WTC11 (cell line): ENCODE measurements at regions not wholly inside any gene's neighbourhood (a gene's known extent, or its start where the extent isn't known, plus 50 kb on each side); places are given as distances from the start of the nearest gene placed in this dataset.

Experiments used
- ATAC-seq: fragments of 200-7000 bp; cut with Tn5 transposase; 2 replicates; pipeline ENCODE4 v1.10.0; 2021; ENCODE audit warnings: mild to moderate bottlenecking, moderate library complexity
- CTCF ChIA-PET: fragments of 300-600 bp; sonication (Branson Sonifier 250); formaldehyde crosslinking; loops from one replicate; lab custom pipeline; 2021; ENCODE audit warnings: antibody characterized with exemption; lab: Charles Lee
- POLR2A ChIA-PET: fragments of 350-600 bp; sonication (Branson Sonifier 250); formaldehyde crosslinking; loops from one replicate; lab custom pipeline; 2021; ENCODE audit warnings: antibody characterized with exemption; lab: Charles Lee
- DNase-seq: peaks from one replicate; pipeline ENCODE4 v3.0.0; 2021; ENCODE audit warnings: low spot score
- H3K27ac Mint-ChIP-seq: 2 replicates; pipeline ENCODE4 v1.8.0; 2021; ENCODE audit warnings: mixed read lengths
- H3K27me3 Mint-ChIP-seq: 2 replicates; pipeline ENCODE4 v1.8.0; 2021; ENCODE audit warnings: low read depth, mild to moderate bottlenecking, moderate library complexity, mixed read lengths
- H3K36me3 Mint-ChIP-seq: 2 replicates; pipeline ENCODE4 v1.8.0; 2021; ENCODE audit warnings: mixed read lengths
- H3K4me1 Mint-ChIP-seq: 2 replicates; pipeline ENCODE4 v1.8.0; 2022; ENCODE audit warnings: mixed read lengths
- H3K4me3 Mint-ChIP-seq: 2 replicates; pipeline ENCODE4 v1.8.0; 2021; ENCODE audit warnings: mild to moderate bottlenecking, moderate library complexity, mixed read lengths
- H3K9me3 Mint-ChIP-seq: 2 replicates; pipeline ENCODE4 v1.8.0; 2021; ENCODE audit warnings: mixed read lengths
- ATF1 ChIP-seq: sonication (generic); formaldehyde crosslinking; IDR thresholded peaks from 2 replicates; pipeline ENCODE4 v1.8.1; 2023; ENCODE audit warnings: mild to moderate bottlenecking, moderate library complexity, missing genetic modification reagents
- E2F4 ChIP-seq: sonication (generic); formaldehyde crosslinking; IDR thresholded peaks from 2 replicates; pipeline ENCODE4 v1.8.1; 2022; ENCODE audit warnings: low read depth, mild to moderate bottlenecking, moderate library complexity, missing genetic modification reagents, borderline replicate concordance
- FOXP1 ChIP-seq: sonication (generic); formaldehyde crosslinking; IDR thresholded peaks from 2 replicates; pipeline ENCODE4 v1.8.0; 2022; ENCODE audit warnings: missing genetic modification reagents, mild to moderate bottlenecking, moderate library complexity, borderline replicate concordance
- GABPB1 ChIP-seq: sonication (generic); formaldehyde crosslinking; IDR thresholded peaks from 2 replicates; pipeline ENCODE4 v1.8.1; 2023; ENCODE audit warnings: mild to moderate bottlenecking, missing genetic modification reagents
- GTF2I ChIP-seq: fragments of 250-450 bp; sonication (Bioruptor Pico); conservative IDR thresholded peaks from 2 replicates; pipeline ENCODE4 v1.4.0; 2021; ENCODE audit warnings: mild to moderate bottlenecking
- IRF1 ChIP-seq: sonication (generic); formaldehyde crosslinking; IDR thresholded peaks from 2 replicates; pipeline ENCODE4 v1.8.0; 2023; ENCODE audit warnings: missing genetic modification reagents
- JAZF1 ChIP-seq: fragments of 250-450 bp; sonication (Bioruptor Pico); IDR thresholded peaks from 2 replicates; pipeline ENCODE4 v1.9.0; 2021; ENCODE audit warnings: moderate library complexity, mild to moderate bottlenecking, inconsistent platforms
- JUN ChIP-seq: sonication (generic); formaldehyde crosslinking; IDR thresholded peaks from 2 replicates; pipeline ENCODE4 v1.8.0; 2023; ENCODE audit warnings: mild to moderate bottlenecking, missing genetic modification reagents
- KAT7 ChIP-seq: sonication (generic); formaldehyde crosslinking; IDR thresholded peaks from 2 replicates; pipeline ENCODE4 v1.8.1; 2023; ENCODE audit warnings: missing genetic modification reagents, mild to moderate bottlenecking, borderline replicate concordance
- MAX ChIP-seq: sonication (generic); formaldehyde crosslinking; IDR thresholded peaks from 2 replicates; pipeline ENCODE4 v1.8.0; 2022; ENCODE audit warnings: mild to moderate bottlenecking, missing genetic modification reagents
- MLX ChIP-seq: sonication (generic); formaldehyde crosslinking; IDR thresholded peaks from 2 replicates; pipeline ENCODE4 v1.8.1; 2023; ENCODE audit warnings: mild to moderate bottlenecking, missing genetic modification reagents, moderate library complexity
- MXD4 ChIP-seq: fragments of 250-450 bp; sonication (Bioruptor Pico); IDR thresholded peaks from 2 replicates; pipeline ENCODE4 v1.8.0; 2021; ENCODE audit warnings: mild to moderate bottlenecking, moderate library complexity, borderline replicate concordance
- MYBL2 ChIP-seq: sonication (generic); formaldehyde crosslinking; IDR thresholded peaks from 2 replicates; pipeline ENCODE4 v1.8.1; 2023; ENCODE audit warnings: mild to moderate bottlenecking, moderate library complexity, missing genetic modification reagents
- NFE2L1 ChIP-seq: sonication (generic); formaldehyde crosslinking; IDR thresholded peaks from 2 replicates; pipeline ENCODE4 v1.8.1; 2023; ENCODE audit warnings: missing genetic modification reagents
- NR1H2 ChIP-seq: sonication (generic); formaldehyde crosslinking; IDR thresholded peaks from 2 replicates; pipeline ENCODE4 v1.9.0; 2021; ENCODE audit warnings: mild to moderate bottlenecking, moderate library complexity, missing genetic modification reagents
- NR2C2 ChIP-seq: sonication (generic); formaldehyde crosslinking; IDR thresholded peaks from 2 replicates; pipeline ENCODE4 v1.8.0; 2022; ENCODE audit warnings: mild to moderate bottlenecking, missing genetic modification reagents
- OVOL2 ChIP-seq: fragments of 250-450 bp; sonication (Bioruptor Pico); IDR thresholded peaks from 2 replicates; pipeline ENCODE4 v1.9.0; 2021; ENCODE audit warnings: mild to moderate bottlenecking, borderline replicate concordance
- PRDM15 ChIP-seq: sonication (generic); formaldehyde crosslinking; IDR thresholded peaks from 2 replicates; pipeline ENCODE4 v1.8.0; 2022; ENCODE audit warnings: missing genetic modification reagents
- PRRX2 ChIP-seq: fragments of 250-450 bp; sonication (Bioruptor Pico); IDR thresholded peaks from 2 replicates; pipeline ENCODE4 v1.8.0; 2021; ENCODE audit warnings: mild to moderate bottlenecking
- SMAD3 ChIP-seq: sonication (generic); formaldehyde crosslinking; IDR thresholded peaks from 2 replicates; pipeline ENCODE4 v1.8.0; 2022; ENCODE audit warnings: missing genetic modification reagents, mild to moderate bottlenecking, borderline replicate concordance
- SOX15 ChIP-seq: fragments of 250-450 bp; sonication (Bioruptor Pico); IDR thresholded peaks from 2 replicates; pipeline ENCODE4 v1.9.0; 2021; ENCODE audit warnings: mild to moderate bottlenecking
- SP1 ChIP-seq: sonication (generic); formaldehyde crosslinking; conservative IDR thresholded peaks from 2 replicates; pipeline ENCODE4 v1.8.1; 2022; ENCODE audit warnings: missing genetic modification reagents
- TEAD4 ChIP-seq: sonication (generic); formaldehyde crosslinking; IDR thresholded peaks from 2 replicates; pipeline ENCODE4 v1.8.0; 2022; ENCODE audit warnings: mild to moderate bottlenecking, missing genetic modification reagents
- USF1 ChIP-seq: sonication (generic); formaldehyde crosslinking; IDR thresholded peaks from 2 replicates; pipeline ENCODE4 v1.8.0; 2022; ENCODE audit warnings: mild to moderate bottlenecking, missing genetic modification reagents
- ZNF138 ChIP-seq: sonication (generic); formaldehyde crosslinking; conservative IDR thresholded peaks from 2 replicates; pipeline ENCODE4 v1.8.1; 2022; ENCODE audit warnings: mild to moderate bottlenecking, moderate library complexity, missing genetic modification reagents
- ZNF219 ChIP-seq: sonication (generic); formaldehyde crosslinking; IDR thresholded peaks from 2 replicates; pipeline ENCODE4 v1.8.0; 2023; ENCODE audit warnings: missing genetic modification reagents, mild to moderate bottlenecking, borderline replicate concordance
- ZNF416 ChIP-seq: fragments of 250-450 bp; sonication (Bioruptor Pico); IDR thresholded peaks from 2 replicates; pipeline ENCODE4 v1.9.0; 2021; ENCODE audit warnings: mild to moderate bottlenecking, inconsistent platforms
- ZSCAN18 ChIP-seq: fragments of 250-450 bp; sonication (Bioruptor Pico); IDR thresholded peaks from 2 replicates; pipeline ENCODE4 v2.1.2; 2022; ENCODE audit warnings: mild to moderate bottlenecking, moderate library complexity

GRCh38 chr1:189790335-189790734 is 687.3 kb downstream of the BRINP3 start (continued):
- no peak for TF ChIP-seq NR2C2 (CRISPR knock-in tag)
- TF ChIP-seq, all 79 proteins: peak for 0

- H3K36me3 Mint-ChIP-seq: no peaks in the 10 kb centered on the region
- no peak overlapping the region for H3K27ac Mint-ChIP-seq
- ATAC-seq (peak; percentile 96), DNase-seq (no peak)
- ChIA-PET CTCF (no interaction called here), POLR2A (no interaction called here)
- H3K4me3 Mint-ChIP-seq: no peak overlapping the region
- no peaks in the 10 kb centered on the region for H3K27me3 Mint-ChIP-seq
- TF ChIP-seq JUN (CRISPR knock-in tag): no peak
- TF ChIP-seq MYBL2 (CRISPR knock-in tag): no peak
- no peak for TF ChIP-seq SMAD3 (CRISPR knock-in tag)
- TF ChIP-seq ATF1 (CRISPR knock-in tag): no peak
- no peak for TF ChIP-seq JAZF1 (CRISPR knock-in tag)
- no peak for TF ChIP-seq MAX (CRISPR knock-in tag)
- no peak for TF ChIP-seq E2F4 (CRISPR knock-in tag)
- TF ChIP-seq GABPB1 (CRISPR knock-in tag): no peak
- no peak for TF ChIP-seq IRF1 (CRISPR knock-in tag)
- no peak for TF ChIP-seq GTF2I (CRISPR knock-in tag)
- TF ChIP-seq SP1 (CRISPR knock-in tag): no peak
- no peak for TF ChIP-seq MXD4
- TF ChIP-seq FOXP1: no peak
- TF ChIP-seq PRRX2 (CRISPR knock-in tag): no peak
- no peak for TF ChIP-seq KAT7 (CRISPR knock-in tag)
- TF ChIP-seq TEAD4 (CRISPR knock-in tag): no peak
- no peaks in the 10 kb centered on the region for H3K9me3 Mint-ChIP-seq
- peaks cover 9% of the 10 kb centered on the region for H3K4me1 Mint-ChIP-seq
Observed at GRCh38 chr1:189803364-189803763, 674.3 kb downstream of the BRINP3 start.

GRCh38 chr1:189804352-189804751 is 673.3 kb downstream of the BRINP3 start:
- Mint-ChIP-seq H3K36me3 (no peaks in the 10 kb centered on the region), H3K4me1 (peaks cover 9% of the 10 kb centered on the region), H3K27ac (no peak overlapping the region), H3K9me3 (no peaks in the 10 kb centered on the region), H3K4me3 (no peak overlapping the region), H3K27me3 (no peaks in the 10 kb centered on the region)
- POLR2A ChIA-PET: no interaction called here
- ATAC-seq: peak; percentile 65
- TF ChIP-seq MLX (CRISPR knock-in tag) (no peak), NR1H2 (CRISPR knock-in tag) (no peak), NFE2L1 (CRISPR knock-in tag) (no peak), ZNF138 (CRISPR knock-in tag) (no peak), ZNF219 (CRISPR knock-in tag) (no peak), OVOL2 (CRISPR knock-in tag) (no peak), ZSCAN18 (CRISPR knock-in tag) (no peak), SOX15 (CRISPR knock-in tag) (no peak), USF1 (CRISPR knock-in tag) (no peak), ZNF416 (CRISPR knock-in tag) (no peak), PRDM15 (CRISPR knock-in tag) (no peak)
- no peak for DNase-seq
- CTCF ChIA-PET: interaction anchor here (0.8 kb wide), 1 partner anchor 96 kb away, joined by 3 read pairs; no protein-coding TSS in a partner anchor
